HepG2 (cell line): ENCODE measurements at regions not wholly inside any gene's neighbourhood (a gene's known extent, or its start where the extent isn't known, plus 50 kb on each side); places are given as distances from the start of the nearest gene placed in this dataset.

ENCODE experiments used
- ATAC-seq: fragments of 200-7000 bp; cut with Tn5 transposase; 3 replicates; pipeline ENCODE4 v1.9.1; 2020; ENCODE audit warnings: mild to moderate bottlenecking, moderate library complexity
- BruUV-seq: library from RNA; stranded (reverse); fragments of 400-500 nt; replicated peaks from 2 replicates; lab custom pipeline; 2021; lab: Mats Ljungman, UMichigan
- CTCF ChIA-PET: fragments of 300-600 bp; formaldehyde crosslinking; extraction: SDS; loops from one replicate; lab custom pipeline; 2021; ENCODE audit warnings: low total read pairs, inconsistent platforms, low intra/inter-chr PET ratio; lab: Yijun Ruan, JAX
- POLR2A ChIA-PET: fragments of 350-600 bp; sonication (Branson Sonifier 250); formaldehyde crosslinking; loops from one replicate; lab custom pipeline; 2020; ENCODE audit warnings: antibody characterized with exemption, inconsistent platforms; lab: Yijun Ruan, JAX
- DNase-seq: peaks from one replicate; pipeline ENCODE4 v3.0.0-alpha.2; 2015; ENCODE audit warnings: low spot score
- FAIRE-seq: peaks from 3 replicates; lab custom pipeline; 2011; peaks lifted over from hg19 to GRCh38; lab: Jason Lieb, UNC
- H2AFZ ChIP-seq: one replicate; pipeline ENCODE4 v1.6.1; 2011; ENCODE audit warnings: low read length, inconsistent platforms
- H3K27ac ChIP-seq: fragments of 300-600 bp; 3 replicates; pipeline ENCODE4 v1.8.0; 2011; ENCODE audit warnings: mixed run types, mild to moderate bottlenecking, mixed read lengths, low read length, inconsistent platforms; ENCODE audit not compliant: insufficient read depth; ENCODE audit errors: extremely low read length
- H3K27me3 ChIP-seq, 2 experiments: fragments of 200-600 bp in 1 of 2; 2 replicates in 1 of 2; 3 replicates in 1 of 2; pipeline versions ENCODE4 v1.6.0 to v1.8.0; 2011; ENCODE audit warnings: low read length in 2 of 2, mild to moderate bottlenecking in 2 of 2, moderate library complexity in 2 of 2, inconsistent platforms in 1 of 2; ENCODE audit not compliant: insufficient read depth in 2 of 2, control insufficient read depth in 1 of 2
- H3K36me3 ChIP-seq, 2 experiments: fragments of 200-600 bp in 1 of 2; replicated peaks in 1 of 2; 2 replicates in 1 of 2; 3 replicates in 1 of 2; pipeline versions ENCODE4 v1.5.1 to v1.8.0; 2011; ENCODE audit warnings: low read length in 2 of 2, inconsistent platforms in 1 of 2; ENCODE audit not compliant: insufficient read depth in 2 of 2, control insufficient read depth in 1 of 2
- H3K4me1 ChIP-seq: 2 replicates; pipeline ENCODE4 v1.5.1; 2012; ENCODE audit warnings: low read length, inconsistent platforms; ENCODE audit not compliant: insufficient read depth
- H3K4me2 ChIP-seq: 2 replicates; pipeline ENCODE4 v1.6.0; 2011; ENCODE audit warnings: low read depth, low read length, inconsistent platforms
- H3K4me3 ChIP-seq, 3 experiments: fragments of 200-600 bp in 1 of 3; sonication (generic), shearing (Covaris generic) in 1 of 3; replicated peaks in 1 of 3; 2 replicates each; pipeline ENCODE4 v1.5.1; 2011 to 2016; ENCODE audit warnings: low read length in 3 of 3, inconsistent platforms in 2 of 3, low read depth in 2 of 3, mild to moderate bottlenecking in 2 of 3, control low read depth in 1 of 3, mixed read lengths in 1 of 3; ENCODE audit not compliant: insufficient read depth in 1 of 3
- H3K79me2 ChIP-seq: one replicate; pipeline ENCODE4 v1.6.1; 2011; ENCODE audit warnings: low read length, inconsistent platforms; ENCODE audit not compliant: insufficient read depth
- H3K9ac ChIP-seq: 2 replicates; pipeline ENCODE4 v1.6.0; 2011; ENCODE audit warnings: mild to moderate bottlenecking, low read depth, low read length, inconsistent platforms; ENCODE audit not compliant: insufficient read depth
- H3K9me3 ChIP-seq: 2 replicates; pipeline ENCODE4 v1.5.1; 2012; ENCODE audit warnings: mild to moderate bottlenecking, low read length
- H4K20me1 ChIP-seq: 2 replicates; pipeline ENCODE4 v1.6.0; 2011; ENCODE audit warnings: inconsistent platforms, mild to moderate bottlenecking, low read length, moderate library complexity; ENCODE audit not compliant: insufficient read depth
- PRMT3 ChIP-seq: sonication (generic); formaldehyde crosslinking; IDR thresholded peaks from 2 replicates; pipeline ENCODE4 v1.8.1; 2022; ENCODE audit warnings: low read depth, mild to moderate bottlenecking, moderate library complexity, missing genetic modification reagents, borderline replicate concordance
- SOX6 ChIP-seq, 2 experiments: fragments of 450-650 bp in 1 of 2; sonication (generic) in 1 of 2; formaldehyde crosslinking in 1 of 2; IDR thresholded peaks; 2 replicates each; pipeline versions ENCODE4 v1.4.0 to v1.6.1; 2017 to 2020; ENCODE audit warnings: antibody characterized with exemption in 1 of 2, mild to moderate bottlenecking in 1 of 2, missing genetic modification reagents in 1 of 2
- TP53 ChIP-seq: sonication (generic); formaldehyde crosslinking; conservative IDR thresholded peaks from 2 replicates; pipeline ENCODE4 v1.4.0; 2020; ENCODE audit warnings: missing genetic modification reagents
- ZNF282 ChIP-seq: fragments of 450-650 bp; IDR thresholded peaks from 2 replicates; pipeline ENCODE4 v1.6.1; 2018; ENCODE audit not compliant: partially characterized antibody
- ZNF652 ChIP-seq: IDR thresholded peaks from 2 replicates; pipeline ENCODE4 v1.6.1; 2016; ENCODE audit warnings: low read depth, borderline replicate concordance
- ZNF816 ChIP-seq: sonication (generic); formaldehyde crosslinking; IDR thresholded peaks from 2 replicates; pipeline ENCODE4 v1.8.0; 2022; ENCODE audit warnings: missing genetic modification reagents, mild to moderate bottlenecking, borderline replicate concordance
- WGBS: methylation state at CpG from one replicate; pipeline ENCODE4 v1.1.6; 2017; ENCODE audit warnings: low lambda C conversion rate; 5-methylcytosine and 5-hydroxymethylcytosine counted together
- in situ Hi-C: cut with HindIII; loops from 2 replicates; pipeline ENCODE4 v1.10.0; 2017; ENCODE audit warnings: low pct_unique_long_range_greater_than_20kb; ENCODE audit not compliant: extremely low pct_ligation_motif_present
- intact Hi-C: fragments of 100-400 bp; cut with micrococcal nuclease; formaldehyde crosslinking; loops from one replicate; pipeline ENCODE4 v1.10.0; 2022; ENCODE audit not compliant: unreplicated experiment

DNA sequence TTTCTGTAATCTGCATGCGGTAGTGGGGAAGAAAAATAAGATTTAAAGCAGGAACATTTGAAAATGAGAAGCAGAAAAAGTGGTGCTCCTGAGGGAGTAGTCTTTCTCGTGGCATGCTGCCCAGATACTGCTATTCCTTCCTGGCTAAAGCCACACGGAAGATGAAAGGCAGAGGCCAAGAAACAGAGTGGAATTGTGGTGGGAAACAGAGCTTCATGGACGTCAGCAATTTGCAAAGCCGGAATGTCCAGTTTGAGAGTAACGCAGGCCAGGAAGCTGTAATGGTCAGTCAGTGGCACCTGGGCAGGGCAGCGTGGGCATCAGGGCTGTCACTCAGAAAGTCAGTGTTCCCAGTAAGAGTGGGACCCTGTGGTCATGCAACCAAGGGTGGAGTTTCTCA is 63.7 kb upstream of the FMR1 start:
- H3K27me3 ChIP-seq = no peaks in the 10 kb centered on the region
- TF ChIP-seq TP53 (CRISPR knock-in tag) (no peak), ZNF282 (no peak), ZNF816 (CRISPR knock-in tag) (no peak), SOX6 (IDR thresholded peaks at IDR 0.05) (no peak), SOX6 (CRISPR knock-in tag; IDR thresholded peaks at IDR 0.05) (no peak)
- no peak overlapping the region for H3K4me2 ChIP-seq
- no peak for ATAC-seq
- no peak for DNase-seq
- POLR2A ChIA-PET = no interaction called here
- no peak overlapping the region for H3K4me3 ChIP-seq
- intact Hi-C loops (no loop called here), in situ Hi-C loops (no loop called here)
- no peaks in the 10 kb centered on the region for H3K79me2 ChIP-seq
- no TSS peak for BruUV-seq
- WGBS = 25% methylated on average over 7 of the region's 7 CpGs
- no peak for FAIRE-seq
- no peaks in the 10 kb centered on the region for H3K4me1 ChIP-seq
- no peaks in the 10 kb centered on the region for H3K36me3 ChIP-seq
- H3K27ac ChIP-seq = no peak overlapping the region
- H3K9me3 ChIP-seq = no peaks in the 10 kb centered on the region
- CTCF ChIA-PET = no interaction called here
- H3K9ac ChIP-seq = no peak overlapping the region
- H2AFZ ChIP-seq = no peak overlapping the region
- no peaks in the 10 kb centered on the region for H4K20me1 ChIP-seq

DNA sequence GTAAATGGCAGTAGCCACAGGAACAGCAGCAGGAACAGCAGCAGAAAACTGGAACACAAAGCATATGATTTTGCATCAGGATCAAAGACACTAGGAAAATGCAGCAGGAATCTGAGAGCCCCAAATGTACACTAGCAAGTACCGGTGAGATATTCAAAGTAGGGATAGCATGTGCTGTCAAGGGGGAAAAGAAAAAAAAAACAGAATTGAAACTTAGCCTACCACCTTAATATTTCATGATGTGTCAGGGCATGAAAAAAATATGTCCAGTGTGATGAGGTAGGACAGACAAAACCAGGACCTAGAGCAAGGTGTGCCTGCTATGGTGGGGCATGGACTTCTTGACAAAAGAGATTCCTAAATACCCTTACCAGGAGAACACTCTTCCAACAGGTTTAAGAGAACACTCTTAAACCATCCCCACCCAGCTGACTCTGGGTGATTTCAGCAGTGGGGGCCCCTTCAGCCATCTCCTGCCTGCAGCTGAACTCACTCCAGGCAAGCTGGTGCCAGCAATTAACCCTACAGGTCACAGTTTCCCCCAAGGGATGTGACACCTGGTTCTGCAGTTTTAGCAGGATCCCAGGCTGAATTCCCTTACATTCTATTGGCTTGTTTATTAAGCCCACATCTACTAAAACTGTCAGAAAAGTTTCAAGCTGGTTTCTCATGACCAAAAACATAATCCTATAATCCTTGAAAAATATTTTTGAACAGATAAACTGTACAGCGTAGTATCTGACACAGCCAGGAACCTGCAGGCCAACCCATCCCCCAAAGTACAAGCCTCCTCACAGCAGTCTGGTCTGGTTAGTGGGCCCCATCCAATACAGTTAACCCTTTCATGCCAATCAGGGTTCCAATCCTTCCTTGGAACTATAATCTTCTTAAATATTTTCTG is 62.9 kb upstream of the FMR1 start:
- H3K36me3 ChIP-seq = no peaks in the 10 kb centered on the region
- TF ChIP-seq ZNF652 (peak; percentile 34; the same call in 1 of the 2 replicates), PRMT3 (CRISPR knock-in tag) (no peak)
- POLR2A ChIA-PET = no interaction called here
- H3K4me3 ChIP-seq = no peak overlapping the region
- DNase-seq (no peak), FAIRE-seq (no peak), ATAC-seq (no peak)
- no peak overlapping the region for H3K9ac ChIP-seq
- H3K4me2 ChIP-seq = no peak overlapping the region
- CTCF ChIA-PET = no interaction called here
- intact Hi-C loops (no loop called here), in situ Hi-C loops (no loop called here)
- no peaks in the 10 kb centered on the region for H4K20me1 ChIP-seq
- H3K9me3 ChIP-seq = no peaks in the 10 kb centered on the region
- no peak overlapping the region for H2AFZ ChIP-seq
- no peak overlapping the region for H3K27ac ChIP-seq
- H3K4me1 ChIP-seq = no peaks in the 10 kb centered on the region
- 84% methylated on average over 2 of the region's 2 CpGs for WGBS
- no peaks in the 10 kb centered on the region for H3K79me2 ChIP-seq
- no TSS peak for BruUV-seq
- no peaks in the 10 kb centered on the region for H3K27me3 ChIP-seq
